ENCODE measurements at regions not wholly inside any gene's neighbourhood (a gene's known extent, or its start where the extent isn't known, plus 50 kb on each side); places are given as distances from the start of the nearest gene placed in this dataset.

GRCh38 chr12:92070054-92070863 is 75.4 kb downstream of the BTG1 start:
- Mint-ChIP-seq H3K36me3 (peaks cover 4 to 6% of the 10 kb centered on the region in 2 donors), H3K4me3 (no peak overlapping the region), H3K9me3 (peaks cover 0 to 10% (median 0%) of the 10 kb centered on the region in 8 donors), H3K4me1 (peaks cover 10 to 23% (median 13%) of the 10 kb centered on the region in 4 donors), H3K27me3 (no peaks in the 10 kb centered on the region), H3K27ac (no peak overlapping the region)
- no peak for DNase-seq
- POLR2A ChIA-PET (ENCODE audit: partially characterized antibody) = interaction anchor here (2.1 kb wide), 1 partner anchor 28 kb away, joined by 5 read pairs; no protein-coding TSS in a partner anchor
- H3K27ac ChIP-seq (ENCODE audit: low read depth, low read length) = no peak overlapping the region
- no peaks in the 10 kb centered on the region for H3K9me3 ChIP-seq (ENCODE audit: control insufficient read depth in 1 of 2, low read length in 2 of 2)
- H3K4me1 ChIP-seq (ENCODE audit: insufficient read depth, low read length) = peaks cover 5% of the 10 kb centered on the region
- no peak overlapping the region for H3K4me3 ChIP-seq (ENCODE audit: low read length in 2 of 2)
- intact Hi-C loops (cut with micrococcal nuclease) = no loop called here
- no peaks in the 10 kb centered on the region for H3K27me3 ChIP-seq (ENCODE audit: insufficient read depth, low read length)
- CTCF ChIA-PET (ENCODE audit: partially characterized antibody) = interaction anchor here (1.0 kb wide), 1 partner anchor 256 kb away, joined by 3 read pairs; no protein-coding TSS in a partner anchor
- H3K36me3 ChIP-seq (ENCODE audit: insufficient read depth, low read length) = no peaks in the 10 kb centered on the region

DNA sequence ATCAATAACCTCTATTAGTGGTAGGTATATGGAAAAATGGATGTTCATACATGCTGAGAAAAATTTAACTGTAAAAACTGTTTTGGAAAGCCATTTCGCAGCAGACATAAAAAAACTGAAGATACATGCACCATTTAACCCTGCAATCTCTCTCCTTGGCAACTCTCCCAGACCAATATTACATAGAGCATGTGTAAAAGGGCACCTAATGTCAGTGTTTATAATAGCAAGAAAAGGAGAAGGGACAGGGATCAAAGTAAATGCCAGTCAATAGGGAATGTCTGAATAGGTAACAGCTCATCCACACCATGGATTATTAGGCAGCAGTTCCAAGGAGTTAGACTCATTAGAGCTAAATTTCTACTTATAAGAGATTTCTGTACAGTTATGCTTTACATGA is 77.2 kb downstream of the BTG1 start:
- intact Hi-C loops (cut with micrococcal nuclease) = loop anchor here (5.0 kb wide), 1 partner anchor 34 kb away; no protein-coding TSS in a partner anchor
- Histone ChIP-seq H3K27me3 (ENCODE audit: insufficient read depth, low read length) (no peaks in the 10 kb centered on the region), H3K9me3 (ENCODE audit: control insufficient read depth in 1 of 2, low read length in 2 of 2) (no peaks in the 10 kb centered on the region), H3K4me1 (ENCODE audit: insufficient read depth, low read length) (peaks cover 17% of the 10 kb centered on the region), H3K27ac (ENCODE audit: low read depth, low read length) (no peak overlapping the region), H3K4me3 (ENCODE audit: low read length in 2 of 2) (no peak overlapping the region), H3K36me3 (ENCODE audit: insufficient read depth, low read length) (no peaks in the 10 kb centered on the region)
- no peaks in the 10 kb centered on the region for H3K27me3 Mint-ChIP-seq
- peaks cover 4 to 6% of the 10 kb centered on the region in 2 donors for H3K36me3 Mint-ChIP-seq
- H3K4me1 Mint-ChIP-seq = peaks cover 16 to 34% (median 21%) of the 10 kb centered on the region in 4 donors
- no peak overlapping the region for H3K27ac Mint-ChIP-seq
- no peak overlapping the region for H3K4me3 Mint-ChIP-seq
- no peak for DNase-seq
- ChIA-PET POLR2A (ENCODE audit: partially characterized antibody) (interaction anchor here (0.6 to 2.1 kb wide), 3 partner anchors 26 to 77 kb away, joined by 3 to 5 read pairs (median 3); partner anchors contain the start of gene BTG1), CTCF (ENCODE audit: partially characterized antibody) (no interaction called here)
- H3K9me3 Mint-ChIP-seq = peaks cover 0 to 10% (median 0%) of the 10 kb centered on the region in 8 donors

DNA sequence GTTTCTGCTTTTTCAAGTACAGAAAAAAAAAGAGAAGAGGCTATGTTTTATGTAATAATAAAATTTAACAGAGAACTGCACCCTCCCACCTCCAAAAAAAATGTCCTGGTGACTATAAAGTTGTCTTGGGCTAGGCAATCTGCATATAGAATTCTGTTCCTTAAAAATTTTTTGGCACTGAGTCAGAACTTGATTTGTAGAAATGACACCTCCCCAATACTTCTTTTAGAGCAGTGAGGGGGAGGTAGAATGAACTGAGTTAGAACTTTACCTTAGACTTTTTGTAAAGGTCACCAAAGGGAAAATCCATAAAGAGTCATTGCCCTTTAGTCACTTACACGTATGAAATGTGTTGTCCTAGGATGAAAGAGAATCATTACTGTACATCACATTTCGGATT is 80.0 kb downstream of the BTG1 start:
- H3K4me1 Mint-ChIP-seq = peaks cover 18 to 49% (median 34%) of the 10 kb centered on the region in 4 donors
- POLR2A ChIA-PET (ENCODE audit: partially characterized antibody) = interaction anchor here (0.5 to 2.0 kb wide), 5 partner anchors 36 to 195 kb away, joined by 3 to 6 read pairs (median 4); no protein-coding TSS in a partner anchor
- H3K4me3 ChIP-seq (ENCODE audit: low read length in 2 of 2) = no peak overlapping the region
- no peaks in the 10 kb centered on the region for H3K27me3 Mint-ChIP-seq
- H3K27ac Mint-ChIP-seq = peak overlapping the region in 6 of 7 donors; percentile 58 to 83 (median 76)
- peaks cover 0 to 8% of the 10 kb centered on the region in 2 donors for H3K36me3 Mint-ChIP-seq
- peak overlapping the region in 2 of 8 donors; percentile 12 to 37 for H3K4me3 Mint-ChIP-seq
- intact Hi-C loops (cut with micrococcal nuclease) = loop anchor here (5.0 kb wide), 1 partner anchor 37 kb away; no protein-coding TSS in a partner anchor
- CTCF ChIA-PET (ENCODE audit: partially characterized antibody) = no interaction called here
- no peaks in the 10 kb centered on the region for H3K36me3 ChIP-seq (ENCODE audit: insufficient read depth, low read length)
- peaks cover 17% of the 10 kb centered on the region for H3K4me1 ChIP-seq (ENCODE audit: insufficient read depth, low read length)
- peaks cover 0 to 5% (median 0%) of the 10 kb centered on the region in 8 donors for H3K9me3 Mint-ChIP-seq
- no peaks in the 10 kb centered on the region for H3K9me3 ChIP-seq (ENCODE audit: control insufficient read depth in 1 of 2, low read length in 2 of 2)
- no peak for DNase-seq
- H3K27ac ChIP-seq (ENCODE audit: low read depth, low read length) = no peak overlapping the region
- no peaks in the 10 kb centered on the region for H3K27me3 ChIP-seq (ENCODE audit: insufficient read depth, low read length)

GRCh38 chr12:92065018-92065499 is 80.6 kb downstream of the BTG1 start:
- Mint-ChIP-seq H3K27me3 (no peaks in the 10 kb centered on the region), H3K4me3 (peak overlapping the region in 7 of 8 donors; percentile 8 to 75 (median 70)), H3K9me3 (peaks cover 0 to 5% (median 0%) of the 10 kb centered on the region in 8 donors), H3K27ac (peak overlapping the region; percentile 6 to 83 (median 72)), H3K4me1 (peaks cover 20 to 53% (median 35%) of the 10 kb centered on the region in 4 donors), H3K36me3 (peaks cover 0 to 8% of the 10 kb centered on the region in 2 donors)
- POLR2A ChIA-PET (ENCODE audit: partially characterized antibody) = interaction anchor here (0.7 to 2.0 kb wide), 7 partner anchors 10 to 79 kb away, joined by 3 to 6 read pairs (median 4); no protein-coding TSS in a partner anchor
- intact Hi-C loops (cut with micrococcal nuclease) = loop anchor here (5.0 kb wide), 1 partner anchor 37 kb away; no protein-coding TSS in a partner anchor
- Histone ChIP-seq H3K4me1 (ENCODE audit: insufficient read depth, low read length) (peaks cover 17% of the 10 kb centered on the region), H3K4me3 (ENCODE audit: low read length in 2 of 2) (no peak overlapping the region), H3K9me3 (ENCODE audit: control insufficient read depth in 1 of 2, low read length in 2 of 2) (no peaks in the 10 kb centered on the region), H3K27me3 (ENCODE audit: insufficient read depth, low read length) (no peaks in the 10 kb centered on the region), H3K36me3 (ENCODE audit: insufficient read depth, low read length) (no peaks in the 10 kb centered on the region), H3K27ac (ENCODE audit: low read depth, low read length) (no peak overlapping the region)
- peak; percentile 56 to 90 (median 71) for DNase-seq
- CTCF ChIA-PET (ENCODE audit: partially characterized antibody) = interaction anchor here (1.5 kb wide), 1 partner anchor 22 kb away, joined by 4 read pairs; no protein-coding TSS in a partner anchor

DNA sequence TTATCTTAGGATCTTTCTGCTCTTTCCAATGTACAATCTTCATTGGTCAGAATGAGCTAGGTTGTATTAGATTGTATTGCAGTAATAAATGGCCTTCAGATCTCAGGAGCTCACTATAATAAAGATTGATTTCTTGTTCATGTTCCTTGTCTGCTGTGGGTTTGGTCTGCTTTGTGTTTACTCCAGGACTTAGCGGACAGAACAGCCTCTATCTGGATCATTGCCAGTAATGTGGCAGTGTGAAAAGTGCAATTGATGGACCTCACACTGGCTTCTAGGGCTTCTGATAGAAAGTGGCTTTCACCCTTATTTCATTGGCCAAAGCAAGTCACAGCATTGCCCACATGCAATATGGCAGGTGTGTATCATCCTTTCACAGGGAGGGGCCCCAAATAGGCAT is 81.2 kb downstream of the BTG1 start:
- intact Hi-C loops (cut with micrococcal nuclease) = no loop called here
- H3K4me1 ChIP-seq (ENCODE audit: insufficient read depth, low read length) = peaks cover 22% of the 10 kb centered on the region
- ChIA-PET POLR2A (ENCODE audit: partially characterized antibody) (interaction anchor here (0.9 to 2.0 kb wide), 5 partner anchors 11 to 80 kb away, joined by 3 to 6 read pairs (median 4); no protein-coding TSS in a partner anchor), CTCF (ENCODE audit: partially characterized antibody) (interaction anchor here (1.1 to 1.5 kb wide), 2 partner anchors 11 to 22 kb away, joined by 4 read pairs; no protein-coding TSS in a partner anchor)
- H3K4me3 Mint-ChIP-seq = peak overlapping the region in 2 of 8 donors; percentile 5 to 15
- H3K27ac Mint-ChIP-seq = peak overlapping the region; percentile 31 to 89 (median 72)
- H3K27me3 ChIP-seq (ENCODE audit: insufficient read depth, low read length) = no peaks in the 10 kb centered on the region
- H3K4me3 ChIP-seq (ENCODE audit: low read length in 2 of 2) = no peak overlapping the region
- no peaks in the 10 kb centered on the region for H3K27me3 Mint-ChIP-seq
- H3K36me3 ChIP-seq (ENCODE audit: insufficient read depth, low read length) = no peaks in the 10 kb centered on the region
- H3K36me3 Mint-ChIP-seq = peaks cover 0 to 8% of the 10 kb centered on the region in 2 donors
- peaks cover 19 to 60% (median 39%) of the 10 kb centered on the region in 4 donors for H3K4me1 Mint-ChIP-seq
- DNase-seq = no peak
- H3K27ac ChIP-seq (ENCODE audit: low read depth, low read length) = no peak overlapping the region
- no peaks in the 10 kb centered on the region for H3K9me3 ChIP-seq (ENCODE audit: control insufficient read depth in 1 of 2, low read length in 2 of 2)
- H3K9me3 Mint-ChIP-seq = peaks cover 0 to 5% (median 0%) of the 10 kb centered on the region in 8 donors

DNA sequence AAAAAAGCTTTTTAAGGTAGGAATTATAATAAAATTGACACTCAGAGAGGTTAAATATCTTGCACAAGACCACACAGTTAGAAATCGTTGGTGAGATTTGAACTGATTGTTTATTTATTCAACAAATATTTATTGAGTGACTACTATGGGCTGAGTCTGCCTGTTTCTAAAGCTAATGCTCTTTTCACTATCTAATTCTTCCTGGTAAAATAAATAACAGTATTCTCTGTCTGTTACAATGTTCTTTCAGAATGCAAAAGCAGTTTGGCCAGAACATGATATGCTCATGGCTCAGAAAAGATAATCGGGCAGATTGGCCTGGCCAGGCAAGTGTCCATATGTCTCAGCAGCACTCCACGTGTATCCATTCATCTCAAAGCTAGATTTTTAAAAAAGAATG is 82.0 kb downstream of the BTG1 start:
- ChIA-PET POLR2A (ENCODE audit: partially characterized antibody) (interaction anchor here (0.7 to 1.5 kb wide), 5 partner anchors 9 to 82 kb away, joined by 3 to 5 read pairs (median 4); partner anchors contain the start of gene BTG1), CTCF (ENCODE audit: partially characterized antibody) (interaction anchor here (1.1 kb wide), 2 partner anchors 11 to 33 kb away, joined by 3 to 4 read pairs; no protein-coding TSS in a partner anchor)
- H3K4me1 Mint-ChIP-seq = peaks cover 26 to 67% (median 46%) of the 10 kb centered on the region in 4 donors
- no peaks in the 10 kb centered on the region for H3K27me3 ChIP-seq (ENCODE audit: insufficient read depth, low read length)
- no peak overlapping the region for H3K4me3 Mint-ChIP-seq
- peaks cover 0 to 8% of the 10 kb centered on the region in 2 donors for H3K36me3 Mint-ChIP-seq
- H3K4me3 ChIP-seq (ENCODE audit: low read length in 2 of 2) = no peak overlapping the region
- H3K9me3 ChIP-seq (ENCODE audit: control insufficient read depth in 1 of 2, low read length in 2 of 2) = no peaks in the 10 kb centered on the region
- no peak for DNase-seq
- H3K4me1 ChIP-seq (ENCODE audit: insufficient read depth, low read length) = peaks cover 30% of the 10 kb centered on the region
- no peak overlapping the region for H3K27ac ChIP-seq (ENCODE audit: low read depth, low read length)
- H3K27ac Mint-ChIP-seq = peak overlapping the region in 3 of 7 donors; percentile 19 to 62 (median 42)
- H3K9me3 Mint-ChIP-seq = peaks cover 0 to 6% (median 0%) of the 10 kb centered on the region in 8 donors
- no peaks in the 10 kb centered on the region for H3K36me3 ChIP-seq (ENCODE audit: insufficient read depth, low read length)
- H3K27me3 Mint-ChIP-seq = no peaks in the 10 kb centered on the region
- intact Hi-C loops (cut with micrococcal nuclease) = no loop called here

Measured in CD4-positive, alpha-beta memory T cell (primary cell).